IMR-90 (cell line): ENCODE measurements at regions not wholly inside any gene's neighbourhood (a gene's known extent, or its start where the extent isn't known, plus 50 kb on each side); places are given as distances from the start of the nearest gene placed in this dataset.

Experiments
- ATAC-seq: fragments of 200-7000 bp; cut with Tn5 transposase; 2 replicates; pipeline ENCODE4 v1.9.1; 2020; ENCODE audit warnings: low read depth, mild to moderate bottlenecking, moderate library complexity
- BruUV-seq: library from RNA; stranded (reverse); fragments of 400-500 nt; replicated peaks from 2 replicates; lab custom pipeline; 2021; lab: Mats Ljungman, UMichigan
- CTCF ChIA-PET: fragments of 300-600 bp; formaldehyde crosslinking; extraction: SDS; loops from one replicate; lab custom pipeline; 2021; ENCODE audit warnings: antibody characterized with exemption; lab: Yijun Ruan, JAX
- POLR2A ChIA-PET: fragments of 300-600 bp; sonication (Branson Sonifier 250); formaldehyde crosslinking; loops from one replicate; lab custom pipeline; 2022; ENCODE audit warnings: antibody characterized with exemption; ENCODE audit not compliant: unreplicated experiment; lab: Charles Lee
- DNase-seq: peaks from one replicate; pipeline ENCODE4 v3.0.0; 2013
- H2AFZ ChIP-seq: replicated peaks from 2 replicates; pipeline ENCODE3; 2013; ENCODE audit warnings: low read length, mild to moderate bottlenecking; ENCODE audit not compliant: poor library complexity
- H2AK5ac ChIP-seq: 2 replicates; pipeline ENCODE4 v1.6.1; 2013; ENCODE audit warnings: low read depth, low read length, inconsistent platforms
- H2AK9ac ChIP-seq: replicated peaks from 2 replicates; pipeline ENCODE3; 2013; ENCODE audit warnings: mild to moderate bottlenecking, low read depth, low read length, moderate library complexity; ENCODE audit not compliant: poor library complexity
- H2BK120ac ChIP-seq: 2 replicates; pipeline ENCODE4 v1.6.1; 2013; ENCODE audit warnings: low read depth, low read length, inconsistent platforms
- H2BK15ac ChIP-seq: 3 replicates; pipeline ENCODE4 v1.6.1; 2013; ENCODE audit warnings: low read depth, low read length, inconsistent platforms
- H2BK20ac ChIP-seq: 2 replicates; pipeline ENCODE4 v1.6.1; 2013; ENCODE audit warnings: low read depth, mild to moderate bottlenecking, inconsistent platforms, low read length, moderate library complexity
- H2BK5ac ChIP-seq: 2 replicates; pipeline ENCODE4 v1.6.1; 2013; ENCODE audit warnings: mild to moderate bottlenecking, low read depth, low read length, inconsistent platforms; ENCODE audit not compliant: poor library complexity, severe bottlenecking
- H3K14ac ChIP-seq: replicated peaks from 2 replicates; pipeline ENCODE4 v1.6.1; 2013; ENCODE audit warnings: low read depth, low read length, inconsistent platforms
- H3K18ac ChIP-seq: 2 replicates; pipeline ENCODE4 v1.6.1; 2013; ENCODE audit warnings: low read depth, low read length, control low read depth
- H3K23ac ChIP-seq: 2 replicates; pipeline ENCODE4 v1.6.1; 2013; ENCODE audit warnings: low read depth, low read length, inconsistent platforms
- H3K27ac ChIP-seq: 2 replicates; pipeline ENCODE4 v1.5.1; 2013; ENCODE audit warnings: mild to moderate bottlenecking, control low read depth, low read length; ENCODE audit not compliant: insufficient read depth
- H3K27me3 ChIP-seq: 2 replicates; pipeline ENCODE4 v1.6.1; 2013; ENCODE audit warnings: low read length; ENCODE audit not compliant: control insufficient read depth, insufficient read depth
- H3K36me3 ChIP-seq: 2 replicates; pipeline ENCODE4 v1.6.1; 2013; ENCODE audit warnings: low read length, mixed read lengths; ENCODE audit not compliant: control insufficient read depth, insufficient read depth
- H3K4ac ChIP-seq: 2 replicates; pipeline ENCODE4 v1.6.1; 2013; ENCODE audit warnings: low read depth, low read length, inconsistent platforms
- H3K4me1 ChIP-seq: 2 replicates; pipeline ENCODE4 v1.6.1; 2013; ENCODE audit warnings: low read length, mixed read lengths; ENCODE audit not compliant: control insufficient read depth, insufficient read depth
- H3K4me2 ChIP-seq: 2 replicates; pipeline ENCODE4 v1.6.1; 2013; ENCODE audit warnings: low read depth, mild to moderate bottlenecking, control low read depth, low read length, moderate library complexity
- H3K4me3 ChIP-seq: 2 replicates; pipeline ENCODE4 v1.5.1; 2013; ENCODE audit warnings: low read depth, mild to moderate bottlenecking, control low read depth, low read length, moderate library complexity; ENCODE audit not compliant: insufficient read depth
- H3K56ac ChIP-seq: 2 replicates; pipeline ENCODE4 v1.6.1; 2013; ENCODE audit warnings: low read length, inconsistent platforms; ENCODE audit not compliant: insufficient read depth; ENCODE audit errors: extremely low read depth
- H3K79me1 ChIP-seq, 2 experiments: 2 replicates each; pipeline ENCODE4 v1.6.1; 2013; ENCODE audit warnings: low read length in 2 of 2, inconsistent platforms in 1 of 2, low read depth in 1 of 2
- H3K9ac ChIP-seq: 2 replicates; pipeline ENCODE4 v1.6.1; 2013; ENCODE audit warnings: low read depth, low read length, control low read depth
- H3K9me1 ChIP-seq: 2 replicates; pipeline ENCODE4 v1.6.1; 2013; ENCODE audit warnings: low read length, inconsistent platforms; ENCODE audit not compliant: insufficient read depth
- H3K9me3 ChIP-seq: 2 replicates; pipeline ENCODE4 v1.6.1; 2013; ENCODE audit warnings: low read length; ENCODE audit not compliant: control insufficient read depth, insufficient read depth
- H4K20me1 ChIP-seq: 2 replicates; pipeline ENCODE4 v1.6.1; 2013; ENCODE audit warnings: low read length, inconsistent platforms; ENCODE audit not compliant: insufficient read depth
- H4K5ac ChIP-seq: 2 replicates; pipeline ENCODE4 v1.6.1; 2013; ENCODE audit warnings: mild to moderate bottlenecking, low read depth, low read length, control low read depth
- H4K8ac ChIP-seq, 2 experiments: 2 replicates each; pipeline ENCODE4 v1.6.1; 2013; ENCODE audit warnings: low read depth in 2 of 2, low read length in 2 of 2, control low read depth in 1 of 2, inconsistent platforms in 1 of 2
- H4K91ac ChIP-seq: 2 replicates; pipeline ENCODE4 v1.6.1; 2013; ENCODE audit warnings: low read depth, low read length, inconsistent platforms; ENCODE audit not compliant: insufficient read depth
- CEBPB ChIP-seq: IDR thresholded peaks from 2 replicates; pipeline ENCODE4 v1.6.1; 2012; ENCODE audit warnings: low read depth, low read length, improper control_type of control experiment
- FOS ChIP-seq: fragments of 150-350 bp; IDR thresholded peaks from 2 replicates; pipeline ENCODE4 v1.6.1; 2016; ENCODE audit warnings: low read depth, low read length
- SMC3 ChIP-seq: fragments of 150-350 bp; IDR thresholded peaks from 2 replicates; pipeline ENCODE4 v1.6.1; 2016; ENCODE audit warnings: low read depth, mild to moderate bottlenecking, antibody characterized with exemption, low read length, moderate library complexity
- USF2 ChIP-seq: fragments of 150-350 bp; IDR thresholded peaks from 2 replicates; pipeline ENCODE4 v1.6.1; 2017; ENCODE audit warnings: mild to moderate bottlenecking, antibody characterized with exemption, low read length, low read depth
- WGBS, 2 experiments: methylation state at CpG; one replicate each; pipeline versions ENCODE4 v1.1.5 to v1.1.7; 2013; ENCODE audit warnings: missing lambda C conversion rate in 2 of 2; ENCODE audit not compliant: insufficient read length in 1 of 2; ENCODE audit errors: extremely low coverage in 2 of 2; 5-methylcytosine and 5-hydroxymethylcytosine counted together
- dilution Hi-C: fragments of 300-500 bp; cut with HindIII; formaldehyde crosslinking; loops from one replicate; pipeline ENCODE4 v1.14.3; 2018; ENCODE audit warnings: low sequenced_read_pairs; ENCODE audit not compliant: unreplicated experiment
- in situ Hi-C: fragments of 300-500 bp; cut with MboI; formaldehyde crosslinking; loops from 3 replicates; pipeline ENCODE4 v1.14.3; 2019; ENCODE audit warnings: low sequenced_read_pairs, inconsistent platforms, mixed read lengths
- intact Hi-C: fragments of 100-400 bp; cut with micrococcal nuclease; formaldehyde crosslinking; loops from 2 replicates; pipeline ENCODE4 v1.10.0; 2022

- Histone ChIP-seq H4K91ac (0 out of 2 replicates have a peak overlapping the region, but pooled peaks have one; percentile 26), H3K14ac (peak overlapping the region; percentile 34), H3K4me2 (peak overlapping the region; percentile 74), H2BK20ac (no peak overlapping the region), H2AK9ac (peak overlapping the region; percentile 14), H3K36me3 (no peaks in the 10 kb centered on the region), H2AFZ (peak overlapping the region; percentile 87), H3K27ac (no peak overlapping the region), H4K20me1 (no peaks in the 10 kb centered on the region), H2BK5ac (no peak overlapping the region), H3K9me3 (no peaks in the 10 kb centered on the region), H4K5ac (no peak overlapping the region), H3K9ac (peak overlapping the region; percentile 49), H3K56ac (peak overlapping the region; percentile 58; the same call in 1 of the 2 replicates), H4K8ac (peak overlapping the region; percentile 6 to 78; a peak in 2 of 4 replicates), H3K4me3 (peak overlapping the region; percentile 42), H3K18ac (peak overlapping the region; percentile 5; the same call in 1 of the 2 replicates), H2BK120ac (0 out of 2 replicates have a peak overlapping the region, but pooled peaks have one; percentile 67), H3K27me3 (peaks cover 25% of the 10 kb centered on the region), H3K4me1 (no peaks in the 10 kb centered on the region), H3K23ac (peak overlapping the region; percentile 53), H3K9me1 (no peaks in the 10 kb centered on the region; the same call in 1 of the 2 replicates), H3K4ac (peak overlapping the region; percentile 67), H2AK5ac (no peak overlapping the region), H2BK15ac (no peak overlapping the region), H3K79me1 (no peaks in the 10 kb centered on the region)
- POLR2A ChIA-PET = no interaction called here
- dilution Hi-C loops (no loop called here), in situ Hi-C loops (loop anchor here (25.0 kb wide), 1 partner anchor 1313 kb away; no protein-coding TSS in a partner anchor), intact Hi-C loops (no loop called here)
- 6% methylated on average over 9 of the region's 24 CpGs; no CpG with 5 or more reads in 1 of the 2 experiments for WGBS, 2 experiments
- peak; percentile 82 for ATAC-seq
- BruUV-seq = no TSS peak
- DNase-seq = peak; percentile 41
- no peak for TF ChIP-seq SMC3
- peak; percentile 68; the same call in 1 of the 2 replicates for TF ChIP-seq USF2
- peak; percentile 26; the same call in 1 of the 2 replicates for TF ChIP-seq CEBPB
- TF ChIP-seq FOS = no peak
- CTCF ChIA-PET = interaction anchor here (0.7 to 1.1 kb wide), 4 partner anchors 11 to 107 kb away, joined by 3 to 5 read pairs (median 4); no protein-coding TSS in a partner anchor
These were observed 56.2 kb upstream of the SMYD2 start for GRCh38 chr1:214224611-214225354.
